GM12864 (cell line): ENCODE measurements at regions not wholly inside any gene's neighbourhood (a gene's known extent, or its start where the extent isn't known, plus 50 kb on each side); places are given as distances from the start of the nearest gene placed in this dataset.

Source experiments
- DNase-seq: peaks from one replicate; pipeline ENCODE4 v3.0.0-alpha.2; 2011; ENCODE audit warnings: low read depth
- H3K4me3 ChIP-seq: 2 replicates; pipeline ENCODE4 v1.5.1; 2011; ENCODE audit warnings: mild to moderate bottlenecking, low read depth, low read length, control low read depth
- TF ChIP-seq, protein P1 (sequence below): IDR thresholded peaks from 2 replicates; pipeline ENCODE4 v1.5.1; 2011; ENCODE audit warnings: low read depth, mild to moderate bottlenecking, moderate library complexity, low read length, control low read depth, inconsistent platforms; ENCODE audit errors: missing control alignments

GRCh38 chr4:60605646-60606354 is 594.3 kb upstream of the ADGRL3 start:
- H3K4me3 ChIP-seq, result no peak overlapping the region
- DNase-seq, result no peak
- TF ChIP-seq, protein P1, sequence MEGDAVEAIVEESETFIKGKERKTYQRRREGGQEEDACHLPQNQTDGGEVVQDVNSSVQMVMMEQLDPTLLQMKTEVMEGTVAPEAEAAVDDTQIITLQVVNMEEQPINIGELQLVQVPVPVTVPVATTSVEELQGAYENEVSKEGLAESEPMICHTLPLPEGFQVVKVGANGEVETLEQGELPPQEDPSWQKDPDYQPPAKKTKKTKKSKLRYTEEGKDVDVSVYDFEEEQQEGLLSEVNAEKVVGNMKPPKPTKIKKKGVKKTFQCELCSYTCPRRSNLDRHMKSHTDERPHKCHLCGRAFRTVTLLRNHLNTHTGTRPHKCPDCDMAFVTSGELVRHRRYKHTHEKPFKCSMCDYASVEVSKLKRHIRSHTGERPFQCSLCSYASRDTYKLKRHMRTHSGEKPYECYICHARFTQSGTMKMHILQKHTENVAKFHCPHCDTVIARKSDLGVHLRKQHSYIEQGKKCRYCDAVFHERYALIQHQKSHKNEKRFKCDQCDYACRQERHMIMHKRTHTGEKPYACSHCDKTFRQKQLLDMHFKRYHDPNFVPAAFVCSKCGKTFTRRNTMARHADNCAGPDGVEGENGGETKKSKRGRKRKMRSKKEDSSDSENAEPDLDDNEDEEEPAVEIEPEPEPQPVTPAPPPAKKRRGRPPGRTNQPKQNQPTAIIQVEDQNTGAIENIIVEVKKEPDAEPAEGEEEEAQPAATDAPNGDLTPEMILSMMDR, result no peak

DNA sequence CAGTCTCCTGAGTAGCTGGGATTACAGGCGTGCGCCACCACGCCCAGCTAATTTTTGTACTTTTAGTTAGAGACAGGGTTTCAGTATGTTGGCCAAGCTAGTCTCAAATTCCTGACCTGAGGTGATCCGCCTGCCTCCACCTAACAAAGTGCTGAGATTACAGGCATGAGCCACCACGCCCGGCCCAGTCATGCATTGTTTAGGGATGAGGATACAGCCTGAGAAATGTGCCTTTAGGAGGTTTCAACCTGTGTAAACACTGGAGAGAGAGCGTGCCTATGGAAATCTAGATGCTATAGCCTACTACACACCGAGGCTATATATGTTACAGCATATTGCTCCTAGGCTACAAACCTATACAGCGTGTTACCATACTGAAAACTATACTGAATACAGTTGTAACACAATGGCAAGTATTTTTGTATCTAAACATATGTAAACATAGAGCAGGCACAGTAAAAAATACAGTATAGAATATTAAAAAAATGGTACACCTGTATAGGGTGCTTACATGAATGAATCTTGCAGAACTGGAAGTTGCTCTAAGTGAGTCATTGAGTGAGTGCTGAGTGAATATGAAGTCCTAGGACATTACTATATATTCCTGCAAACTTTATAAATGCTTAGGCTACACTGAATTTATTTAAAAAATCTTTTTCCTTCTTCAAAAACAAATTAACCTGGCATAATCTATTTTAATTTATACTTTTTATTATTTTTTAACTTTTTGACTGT is 588.2 kb upstream of the ADGRL3 start:
- no peak overlapping the region for H3K4me3 ChIP-seq
- TF ChIP-seq, protein P1, result no peak
- DNase-seq, result no peak

DNA sequence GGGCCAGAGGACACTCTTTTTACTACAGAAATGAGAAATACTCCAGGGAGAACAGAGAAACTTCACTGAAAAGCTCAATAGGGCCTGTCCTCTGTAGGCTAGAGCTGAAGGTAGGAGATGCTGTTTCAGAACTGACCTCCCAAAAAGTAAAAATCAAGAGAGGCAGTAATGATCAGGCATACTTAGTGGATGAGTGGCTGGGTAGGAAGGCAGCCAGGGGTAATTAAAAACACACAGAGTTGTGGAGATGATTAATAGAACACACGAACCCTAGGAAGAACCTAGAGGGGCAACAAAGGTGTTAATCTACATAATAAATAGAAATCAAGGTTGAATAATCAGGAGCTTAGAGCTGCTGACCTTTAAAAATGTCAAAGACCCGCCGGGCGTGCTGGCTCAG is 582.4 kb upstream of the ADGRL3 start:
- DNase-seq, result no peak
- TF ChIP-seq, protein P1, result no peak
- H3K4me3 ChIP-seq, result no peak overlapping the region

- no peak for DNase-seq
- H3K4me3 ChIP-seq, result no peak overlapping the region
- TF ChIP-seq, protein P1, result no peak
Observed at GRCh38 chr4:60619531-60620305, 580.4 kb upstream of the ADGRL3 start.

- no peak for DNase-seq
- no peak overlapping the region for H3K4me3 ChIP-seq
- TF ChIP-seq, protein P1, result no peak
Observed at GRCh38 chr4:60637976-60638375, 562.1 kb upstream of the ADGRL3 start.

- H3K4me3 ChIP-seq, result no peak overlapping the region
- TF ChIP-seq, protein P1, result no peak
- DNase-seq, result no peak
Observed at GRCh38 chr4:60648774-60649173, 551.4 kb upstream of the ADGRL3 start.
